Stimulated activated CD4-positive, alpha-beta T cell treated with anti-CD3 and anti-CD28 coated beads, Interleukin-15, amount 100 ng/mL, for 1 hour (primary cell): ENCODE measurements at regions not wholly inside any gene's neighbourhood (a gene's known extent, or its start where the extent isn't known, plus 50 kb on each side); places are given as distances from the start of the nearest gene placed in this dataset.
"Not testable (repeated sequence)": the region's sequence is repeated elsewhere in the genome, so short reads cannot be mapped to it uniquely, and the experiment has no call there.

Experiments used
- DNase-seq, 2 donors: peaks; one replicate each; pipeline ENCODE4 v3.0.0-alpha.2; 2020; ENCODE audit warnings: low read depth in 1 of 2, low spot score in 1 of 2

DNA sequence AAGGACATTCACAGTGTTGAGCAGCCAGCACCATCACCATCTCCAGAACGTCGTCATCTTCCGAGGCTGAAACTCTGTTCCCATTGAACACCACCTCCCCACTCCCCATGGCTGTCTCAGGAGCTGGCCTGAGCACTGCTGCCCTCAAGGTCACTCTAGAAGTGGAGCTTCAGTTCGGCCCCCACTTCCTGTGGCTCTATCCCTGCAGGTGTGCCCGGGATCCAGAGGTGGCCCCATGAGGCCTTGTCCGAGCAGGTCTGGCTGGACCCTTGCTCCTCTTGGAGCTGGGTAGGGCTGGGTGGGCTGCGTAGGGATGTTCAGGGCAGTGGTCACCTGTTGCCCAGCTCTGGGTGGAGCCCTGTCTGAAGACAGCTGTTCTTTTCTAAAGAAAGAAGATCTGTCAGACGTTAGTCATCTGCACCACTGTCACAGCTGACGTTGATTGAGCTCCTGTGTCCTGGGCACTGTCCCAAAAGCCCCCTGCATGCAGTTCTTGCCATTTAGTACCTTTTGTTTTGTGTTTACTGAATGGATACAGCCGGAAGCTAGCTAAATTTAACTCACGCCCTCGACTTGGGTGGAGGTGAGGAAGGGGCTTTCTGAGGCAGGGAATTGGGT, 75.5 kb upstream of the CLDN5 start:
- no peak for DNase-seq

GRCh38 chr22:19603346-19603745, 79.1 kb upstream of the CLDN5 start:
- DNase-seq: not testable (repeated sequence)

DNA sequence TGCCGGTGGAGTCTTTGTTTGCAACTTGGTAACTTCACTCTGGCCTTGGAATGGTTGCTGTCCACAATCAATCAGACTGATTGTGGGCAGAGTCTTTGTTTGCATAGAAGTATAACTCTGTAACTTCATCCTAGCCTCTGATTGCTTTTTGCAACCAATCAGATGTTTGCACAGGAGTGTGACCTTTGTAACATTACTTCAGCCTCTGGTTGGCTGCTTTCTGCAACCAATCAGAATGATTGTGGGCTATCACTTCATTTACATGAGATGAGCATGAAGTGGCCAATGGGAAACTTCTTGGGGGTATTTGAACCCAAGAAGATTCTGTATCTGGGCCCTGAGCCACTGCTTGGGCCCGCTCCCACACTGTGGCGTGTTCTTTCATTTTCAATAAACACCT, 79.6 kb upstream of the CLDN5 start:
- DNase-seq: no peak

DNA sequence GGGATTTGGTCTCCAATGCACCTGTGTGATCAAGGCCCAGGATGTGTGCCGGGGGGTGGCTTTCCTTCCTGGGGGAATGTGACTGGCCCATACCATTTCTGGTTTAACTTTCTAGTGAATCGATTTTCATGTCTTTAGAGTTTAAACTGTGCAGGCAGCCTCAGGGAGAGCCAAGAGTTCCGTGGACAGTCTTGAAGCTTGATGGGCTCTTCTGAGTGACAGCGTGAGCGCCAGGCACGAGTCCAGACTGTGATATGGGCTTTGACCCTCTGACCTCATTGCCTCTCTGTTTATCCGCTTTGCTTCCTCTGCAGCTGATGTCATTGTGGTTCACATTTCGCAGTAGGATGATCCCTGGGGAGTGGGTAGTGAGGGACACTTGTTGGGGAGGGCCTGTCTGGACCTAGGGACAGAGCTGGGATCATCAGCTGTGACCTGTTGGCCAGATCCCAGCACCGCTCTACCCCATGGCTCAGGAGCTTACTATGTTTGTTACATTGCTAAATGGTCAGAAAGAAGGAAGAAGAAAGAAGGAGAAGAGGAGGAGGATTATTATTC, 80.6 kb upstream of the CLDN5 start:
- no peak for DNase-seq

GRCh38 chr22:19605508-19606331, 81.5 kb upstream of the CLDN5 start:
- no peak for DNase-seq

DNA sequence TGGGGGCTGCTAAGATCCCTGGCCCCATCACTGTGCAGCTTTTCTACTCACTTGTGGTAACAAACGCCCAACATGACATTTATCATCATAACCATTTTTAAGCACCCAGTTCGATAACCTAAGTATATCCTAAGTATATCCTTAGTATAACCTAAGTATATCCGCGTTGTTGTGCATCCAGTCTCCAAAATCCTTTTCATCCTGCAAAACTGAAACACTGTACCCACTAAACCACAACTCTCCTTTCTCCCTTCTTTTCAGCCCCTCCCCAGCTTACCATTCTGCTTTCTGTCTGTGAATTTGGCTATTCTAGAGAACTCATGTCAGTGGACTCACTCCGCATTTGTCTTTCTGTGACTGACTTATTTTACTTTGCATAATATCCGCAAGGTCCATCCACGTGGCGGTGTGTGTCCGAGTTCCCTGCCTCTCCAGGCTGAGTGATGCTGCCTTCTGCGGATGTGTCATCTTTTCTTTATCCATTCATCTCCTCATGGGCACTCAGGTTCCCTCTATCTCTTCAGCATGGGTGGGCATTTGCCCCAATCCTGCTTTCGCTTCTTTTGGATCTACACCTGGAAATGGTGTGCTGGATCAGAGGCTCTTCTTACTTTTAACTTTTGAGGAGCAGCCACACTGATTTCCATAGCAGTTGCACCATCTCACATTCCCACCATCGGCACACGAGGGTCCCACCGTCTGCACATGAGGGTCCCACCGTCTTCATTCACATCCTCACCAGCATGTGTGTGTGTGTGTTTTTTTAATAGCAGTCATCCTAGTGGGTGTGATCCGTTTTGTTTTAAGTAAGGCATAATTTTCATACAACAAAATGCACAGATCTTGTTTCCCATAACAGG, 82.4 kb upstream of the CLDN5 start:
- no peak for DNase-seq

GRCh38 chr22:19607192-19608002, 83.2 kb upstream of the CLDN5 start:
- DNase-seq: peak in 1 of 2 donors; percentile 11

DNA sequence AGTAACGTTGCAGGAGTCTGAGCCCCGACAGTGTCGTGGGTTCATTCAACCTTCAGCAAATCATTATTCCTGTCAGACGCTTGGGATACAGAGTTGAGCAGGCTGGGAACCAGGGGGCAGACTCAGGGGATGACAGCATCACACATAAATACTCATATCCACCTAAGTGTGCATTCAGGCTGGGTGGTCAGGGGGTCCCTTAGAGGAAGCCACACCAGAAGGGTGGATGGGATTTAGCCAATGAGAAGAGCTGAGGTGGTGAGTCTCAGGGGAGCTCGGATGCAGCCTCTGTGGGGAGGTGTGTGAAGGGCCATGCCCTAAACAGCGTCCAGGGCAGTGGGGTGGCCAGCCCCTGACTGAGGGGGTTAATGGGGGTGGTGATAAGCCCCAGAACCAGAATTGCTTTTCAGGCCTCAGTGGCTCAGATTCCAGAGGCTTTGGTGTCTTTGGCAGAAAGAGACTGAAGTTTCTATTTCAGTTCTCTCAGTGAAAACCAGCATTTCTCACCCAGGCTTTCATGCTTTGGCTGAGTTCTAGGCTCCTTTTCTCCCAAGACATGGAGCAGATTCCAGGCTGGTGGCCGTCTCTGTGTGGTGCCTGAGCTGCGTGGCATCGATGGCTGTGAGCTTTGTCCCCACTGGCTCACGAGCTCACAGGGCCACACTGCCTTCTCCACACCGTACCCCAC, 83.9 kb upstream of the CLDN5 start:
- no peak for DNase-seq

- not testable (repeated sequence) for DNase-seq
Observed at GRCh38 chr22:19609753-19610152, 85.5 kb upstream of the CLDN5 start.

- DNase-seq: no peak
Observed at GRCh38 chr22:19610518-19611253, 86.5 kb upstream of the CLDN5 start.

DNA sequence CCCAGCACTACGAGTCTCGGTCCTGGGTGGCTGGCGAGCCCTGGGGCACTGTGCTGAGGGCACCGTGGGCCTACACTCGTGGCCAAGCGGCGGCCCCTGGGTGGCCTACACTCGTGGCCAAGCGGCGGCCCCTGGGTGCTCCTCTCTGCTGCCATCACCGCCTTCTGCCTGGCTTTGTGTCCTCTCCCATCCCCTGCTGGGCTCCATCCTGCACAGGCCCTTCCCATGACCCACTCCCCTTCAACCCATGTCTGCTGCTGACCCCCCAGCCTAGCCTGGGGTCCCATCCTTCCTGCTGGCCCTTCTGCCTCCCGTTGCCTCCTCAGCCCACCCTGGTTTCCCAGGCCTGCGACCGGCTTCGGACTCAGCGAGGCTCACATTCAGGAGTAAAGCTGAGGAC, 87.4 kb upstream of the CLDN5 start:
- DNase-seq: no peak

- DNase-seq: no peak
Observed at GRCh38 chr22:19612866-19613572, 88.8 kb upstream of the CLDN5 start.

- DNase-seq: no peak
Observed at GRCh38 chr22:19614536-19614863, 90.3 kb upstream of the CLDN5 start.

- no peak for DNase-seq
Observed at GRCh38 chr22:19615001-19615461, 90.8 kb upstream of the CLDN5 start.

- DNase-seq: no peak
Observed at GRCh38 chr22:19615867-19616581, 91.8 kb upstream of the CLDN5 start.

DNA sequence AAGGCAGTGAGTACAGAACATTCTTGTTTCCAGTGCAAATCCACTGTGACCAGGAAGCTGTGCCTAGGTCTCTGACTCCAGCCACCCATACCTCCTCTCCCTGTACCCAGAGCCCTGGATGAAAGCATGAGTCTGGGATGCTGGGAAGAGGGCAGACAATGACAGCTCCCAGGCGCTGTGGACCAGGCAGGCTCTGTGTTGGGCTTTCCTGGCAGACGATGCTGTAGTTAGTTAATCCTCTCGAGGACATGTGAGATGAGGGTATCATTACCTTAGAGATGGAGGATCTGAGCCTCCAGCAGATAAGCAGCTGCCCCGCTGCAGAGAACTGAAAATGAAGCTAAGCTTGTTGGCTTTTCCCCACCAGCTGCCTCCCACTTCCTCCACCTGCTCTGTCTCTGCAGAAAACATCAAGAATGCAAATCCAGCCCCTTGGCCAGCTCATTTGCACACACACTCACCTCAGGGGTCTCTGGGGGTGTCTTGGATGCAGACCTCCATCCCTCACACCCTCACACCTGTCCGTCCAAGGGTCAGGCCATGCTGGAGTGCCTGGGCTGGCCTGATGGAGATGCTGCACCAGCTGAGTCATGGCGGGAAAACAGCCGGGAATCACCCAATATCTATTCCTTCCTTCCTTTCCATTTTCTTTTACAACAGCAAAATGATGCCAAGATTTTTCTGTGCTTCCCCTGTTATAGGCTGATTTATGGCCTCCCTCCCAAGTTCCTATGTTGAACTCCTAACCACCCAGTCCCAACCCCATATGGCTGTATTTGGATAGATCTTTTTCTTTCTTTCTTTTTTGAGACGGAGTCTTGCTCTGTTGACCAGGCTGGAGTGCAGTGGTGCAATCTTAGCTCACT, 94.9 kb upstream of the SEPTIN5 start:
- DNase-seq: no peak

GRCh38 chr22:19620742-19621371, 93.4 kb upstream of the SEPTIN5 start:
- DNase-seq: no peak
